ENCODE measurements at regions not wholly inside any gene's neighbourhood (a gene's known extent, or its start where the extent isn't known, plus 50 kb on each side); places are given as distances from the start of the nearest gene placed in this dataset.

GRCh38 chr4:163621821-163622220 is 127.3 kb downstream of the TMA16 start:
- no peak for DNase-seq (ENCODE audit: low read depth in 1 of 2, low spot score in 1 of 2)

GRCh38 chr4:163622379-163623035 is 128.0 kb downstream of the TMA16 start:
- no peak for DNase-seq (ENCODE audit: low read depth in 1 of 2, low spot score in 1 of 2)

GRCh38 chr4:163623787-163624186 is 129.3 kb downstream of the TMA16 start:
- DNase-seq (ENCODE audit: low read depth in 1 of 2, low spot score in 1 of 2): no peak

- no peak for DNase-seq (ENCODE audit: low read depth in 1 of 2, low spot score in 1 of 2)
Measured at GRCh38 chr4:163624727-163625126, 130.2 kb downstream of the TMA16 start.

- DNase-seq (ENCODE audit: low read depth in 1 of 2, low spot score in 1 of 2): no peak
Measured at GRCh38 chr4:163631288-163631687, 136.8 kb downstream of the TMA16 start.

- no peak for DNase-seq (ENCODE audit: low read depth in 1 of 2, low spot score in 1 of 2)
Measured at GRCh38 chr4:163638909-163639308, 144.4 kb downstream of the TMA16 start.

- DNase-seq (ENCODE audit: low read depth in 1 of 2, low spot score in 1 of 2): no peak
Measured at GRCh38 chr4:163649557-163650091, 155.1 kb downstream of the TMA16 start.

GRCh38 chr4:163651761-163652160 is 157.3 kb downstream of the TMA16 start:
- no peak for DNase-seq (ENCODE audit: low read depth in 1 of 2, low spot score in 1 of 2)

GRCh38 chr4:163654621-163655020 is 160.1 kb downstream of the TMA16 start:
- no peak for DNase-seq (ENCODE audit: low read depth in 1 of 2, low spot score in 1 of 2)

- no peak for DNase-seq (ENCODE audit: low read depth in 1 of 2, low spot score in 1 of 2)
Measured at GRCh38 chr4:163660636-163661035, 166.1 kb downstream of the TMA16 start.

GRCh38 chr4:163662768-163663167 is 168.3 kb downstream of the TMA16 start:
- no peak for DNase-seq (ENCODE audit: low read depth in 1 of 2, low spot score in 1 of 2)

GRCh38 chr4:163663454-163664225 is 169.2 kb downstream of the TMA16 start:
- no peak for DNase-seq (ENCODE audit: low read depth in 1 of 2, low spot score in 1 of 2)

- DNase-seq (ENCODE audit: low read depth in 1 of 2, low spot score in 1 of 2): no peak
Measured at GRCh38 chr4:163665101-163665500, 170.6 kb downstream of the TMA16 start.

- DNase-seq (ENCODE audit: low read depth in 1 of 2, low spot score in 1 of 2): no peak
Measured at GRCh38 chr4:163665521-163666331, 171.2 kb downstream of the TMA16 start.

- DNase-seq (ENCODE audit: low read depth in 1 of 2, low spot score in 1 of 2): no peak
Measured at GRCh38 chr4:163666332-163666873, 171.9 kb downstream of the TMA16 start.

GRCh38 chr4:163672751-163673150 is 178.3 kb downstream of the TMA16 start:
- DNase-seq (ENCODE audit: low read depth in 1 of 2, low spot score in 1 of 2): no peak

GRCh38 chr4:163673848-163674697 is 179.6 kb downstream of the TMA16 start:
- no peak for DNase-seq (ENCODE audit: low read depth in 1 of 2, low spot score in 1 of 2)

- no peak for DNase-seq (ENCODE audit: low read depth in 1 of 2, low spot score in 1 of 2)
Measured at GRCh38 chr4:163679189-163679588, 184.7 kb downstream of the TMA16 start.

- DNase-seq (ENCODE audit: low read depth in 1 of 2, low spot score in 1 of 2): no peak
Measured at GRCh38 chr4:163680386-163681098, 186.1 kb downstream of the TMA16 start.
